Right forelimb (tissue), 1 donor: ENCODE measurements at regions not wholly inside any gene's neighbourhood (a gene's known extent, or its start where the extent isn't known, plus 50 kb on each side); places are given as distances from the start of the nearest gene placed in this dataset.
"Not testable (repeated sequence)": the region's sequence is repeated elsewhere in the genome, so short reads cannot be mapped to it uniquely, and the experiment has no call there.

Source experiments
- DNase-seq: peaks from one replicate; pipeline ENCODE4 v3.0.0-alpha.2; 2018

DNA sequence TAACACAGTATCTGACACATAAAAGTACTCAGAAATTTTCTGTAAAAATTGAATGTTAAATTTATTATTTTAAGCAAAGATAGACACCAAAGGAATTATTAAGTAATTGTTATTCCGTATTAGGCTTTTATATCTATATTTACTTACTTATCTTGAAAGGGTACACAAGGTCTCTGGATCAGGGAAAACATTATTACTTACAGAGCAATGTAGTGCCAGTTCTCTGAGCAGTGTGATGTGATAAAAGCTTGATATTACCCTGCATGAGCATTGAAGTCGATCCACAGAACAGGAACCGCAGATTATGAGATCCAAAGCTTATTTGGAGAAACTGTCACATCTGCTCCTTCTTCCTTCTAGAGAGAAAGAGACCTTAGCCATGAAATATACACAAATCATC is 637.9 kb upstream of the RGS18 start:
- DNase-seq = no peak

DNA sequence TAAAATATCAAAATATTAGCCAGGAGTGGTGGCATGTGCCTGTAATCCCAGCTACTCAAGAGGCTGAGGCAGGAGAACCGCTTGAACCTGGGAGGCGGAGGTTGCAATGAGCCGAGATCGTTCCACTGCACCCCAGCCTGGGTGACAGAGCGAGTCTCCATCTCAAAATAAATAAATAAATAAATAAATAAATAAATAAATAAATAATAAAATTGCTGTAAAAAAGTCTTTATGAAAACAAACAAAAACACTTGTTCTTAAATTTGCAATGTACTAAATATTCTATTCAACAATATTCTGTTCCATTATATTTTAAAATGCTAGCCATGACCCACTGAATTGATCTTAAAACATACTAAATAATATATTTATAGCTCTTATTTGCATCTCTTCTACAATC is 632.3 kb upstream of the RGS18 start:
- DNase-seq = not testable (repeated sequence)

DNA sequence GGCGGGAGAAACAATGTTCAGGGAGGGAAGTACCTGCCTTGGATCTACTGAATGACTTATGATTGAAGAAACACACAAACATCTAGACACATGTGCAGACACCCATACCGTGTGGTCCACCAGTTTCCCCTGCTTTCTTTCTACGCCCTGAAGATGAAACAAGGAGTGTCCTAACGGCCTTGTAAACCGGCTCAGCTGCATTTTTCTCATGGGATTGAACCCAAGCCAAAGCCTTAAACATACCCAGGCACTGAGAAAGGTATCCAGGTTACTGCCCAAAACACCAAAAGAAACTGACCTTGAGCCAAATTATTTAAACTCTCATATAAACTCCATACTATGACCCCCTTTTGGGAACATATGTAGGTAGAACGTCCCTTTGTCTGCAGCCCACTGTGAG is 630.0 kb upstream of the RGS18 start:
- DNase-seq = no peak

DNA sequence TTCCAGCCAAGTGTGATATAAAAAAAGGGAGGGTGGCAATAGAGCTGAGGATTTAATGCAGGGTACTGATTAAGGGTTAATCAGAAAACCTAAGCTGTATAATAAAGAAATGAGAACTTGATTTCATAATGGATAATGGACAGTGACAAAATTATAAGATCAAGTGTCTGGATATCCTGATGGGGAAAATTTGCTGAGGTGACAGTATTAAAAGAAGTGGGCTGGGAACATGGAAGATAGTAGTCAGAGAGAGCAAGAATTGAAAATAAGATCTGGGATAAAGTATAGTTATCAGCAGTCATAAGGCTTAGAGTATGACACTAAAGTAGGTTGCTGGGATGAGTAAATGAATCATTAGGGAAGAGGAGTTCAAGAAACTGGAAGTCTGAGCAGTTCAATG is 627.3 kb upstream of the RGS18 start:
- DNase-seq = no peak

DNA sequence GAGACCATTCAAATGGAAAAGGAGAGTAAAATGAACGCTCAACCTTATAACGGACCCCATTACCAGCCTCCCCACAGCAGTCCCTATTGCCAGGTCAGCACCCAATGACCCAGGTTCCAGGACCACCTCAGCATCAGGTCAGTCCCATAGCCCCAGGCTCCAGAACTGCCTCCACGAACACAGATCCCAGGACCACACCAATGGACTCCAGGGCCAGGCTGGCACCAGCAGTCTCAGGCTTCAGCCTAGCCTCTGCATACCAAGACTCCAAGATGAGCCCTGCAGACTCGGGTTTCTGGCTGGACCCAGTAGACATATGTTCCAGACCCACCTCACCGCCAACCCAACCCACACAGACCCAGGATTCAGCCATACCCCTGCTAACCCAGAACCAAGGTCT is 625.0 kb upstream of the RGS18 start:
- no peak for DNase-seq

DNA sequence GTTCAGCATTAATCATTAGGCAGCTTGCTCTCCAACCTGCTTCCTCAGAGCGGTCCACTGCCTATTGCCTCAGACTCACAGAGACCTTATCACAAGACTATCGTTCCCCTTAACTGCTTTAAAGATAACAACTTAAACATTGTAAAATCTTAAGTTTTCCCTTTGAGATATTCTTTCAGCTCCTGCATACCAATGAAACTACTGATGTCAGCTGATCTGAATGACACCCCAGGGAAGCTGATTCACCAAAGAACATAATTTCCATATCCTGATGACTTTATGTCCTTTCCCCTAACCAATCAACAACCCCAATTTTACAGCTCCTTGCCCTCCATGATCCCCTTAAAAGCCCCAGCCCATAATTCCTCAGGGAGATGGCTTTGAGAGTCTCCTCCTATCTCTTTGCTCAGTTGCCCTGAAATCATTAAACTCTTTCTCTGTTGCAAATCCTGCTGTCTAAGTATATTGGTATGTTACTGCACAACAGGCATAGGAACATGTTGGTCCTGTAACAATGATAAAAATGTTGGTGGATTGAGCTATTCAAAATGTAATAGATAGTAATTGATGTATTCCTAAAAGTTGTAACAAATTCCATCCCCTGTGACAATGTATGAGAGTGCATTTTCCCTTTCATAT is 621.4 kb upstream of the RGS18 start:
- DNase-seq = no peak

DNA sequence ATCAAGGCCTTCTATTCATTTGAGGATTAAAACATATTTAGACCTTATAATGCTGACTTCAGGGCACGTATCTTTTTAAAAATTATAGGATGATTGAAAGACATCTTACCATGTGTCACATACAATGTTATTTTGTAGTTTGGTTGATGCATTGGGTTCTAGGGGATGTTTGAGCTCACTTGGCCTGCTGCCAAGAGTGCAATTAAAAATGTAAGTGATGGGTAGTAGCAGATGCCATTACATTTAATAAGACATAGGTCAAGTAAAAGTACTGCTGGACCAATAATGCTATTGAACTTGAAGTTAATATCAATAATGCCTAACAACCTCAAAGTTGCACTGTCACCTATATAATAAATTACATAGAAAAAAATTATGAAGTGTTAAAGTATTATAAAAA is 616.5 kb upstream of the RGS18 start:
- no peak for DNase-seq

DNA sequence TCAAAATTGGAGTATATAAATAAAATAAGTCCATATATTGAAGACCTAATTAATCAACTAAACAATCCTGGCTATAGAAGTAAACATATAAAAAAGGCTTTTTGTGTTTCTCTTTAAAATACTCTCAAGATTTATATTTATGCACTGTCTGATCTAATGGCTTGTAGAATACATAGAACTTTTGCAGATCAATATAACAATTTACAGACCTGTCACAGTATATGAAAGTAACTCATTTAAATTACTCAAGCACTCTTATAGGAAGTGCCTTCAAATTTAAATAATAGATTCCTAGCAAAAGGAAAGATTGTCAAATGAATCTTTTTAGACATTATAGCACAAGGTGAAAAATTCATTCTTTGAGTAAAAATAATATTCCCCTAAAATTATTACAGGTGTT is 615.8 kb upstream of the RGS18 start:
- DNase-seq = no peak

DNA sequence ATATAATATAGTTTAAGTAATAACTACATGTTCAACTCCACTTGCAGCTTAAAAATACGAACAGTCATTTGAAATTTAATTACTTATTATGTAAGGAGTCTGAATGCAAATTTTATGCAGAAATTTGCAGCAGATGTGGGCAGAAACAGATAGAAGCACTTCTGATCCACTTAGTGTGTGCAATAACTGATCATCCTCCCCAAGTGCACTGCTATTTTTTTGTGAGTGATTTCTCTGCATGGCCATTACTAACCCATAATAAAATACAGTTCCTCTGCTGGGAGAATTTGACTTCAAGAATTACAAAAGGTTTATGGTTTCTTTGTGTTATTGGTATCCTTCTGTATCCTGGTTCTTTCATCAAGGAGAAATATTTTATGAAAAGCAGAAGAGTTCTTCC is 611.5 kb upstream of the RGS18 start:
- no peak for DNase-seq

DNA sequence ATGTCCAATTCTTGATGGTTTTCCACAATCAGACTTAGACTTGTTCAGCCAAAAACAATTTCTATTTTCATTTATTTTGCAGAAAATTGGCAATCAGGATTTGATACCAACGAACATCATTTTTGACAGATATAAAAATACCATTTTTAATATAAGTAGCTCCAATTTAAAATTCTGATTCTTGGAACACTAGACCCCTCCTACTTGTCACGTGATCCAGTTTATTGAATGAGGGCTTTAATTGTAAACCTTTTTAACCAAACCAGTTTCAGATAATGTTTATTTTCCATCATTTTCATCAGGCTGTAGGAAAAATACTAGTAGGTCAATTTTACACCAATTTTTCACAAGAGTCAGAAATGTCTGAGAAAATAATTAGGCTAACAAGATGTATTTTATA is 607.2 kb upstream of the RGS18 start:
- DNase-seq = no peak

DNA sequence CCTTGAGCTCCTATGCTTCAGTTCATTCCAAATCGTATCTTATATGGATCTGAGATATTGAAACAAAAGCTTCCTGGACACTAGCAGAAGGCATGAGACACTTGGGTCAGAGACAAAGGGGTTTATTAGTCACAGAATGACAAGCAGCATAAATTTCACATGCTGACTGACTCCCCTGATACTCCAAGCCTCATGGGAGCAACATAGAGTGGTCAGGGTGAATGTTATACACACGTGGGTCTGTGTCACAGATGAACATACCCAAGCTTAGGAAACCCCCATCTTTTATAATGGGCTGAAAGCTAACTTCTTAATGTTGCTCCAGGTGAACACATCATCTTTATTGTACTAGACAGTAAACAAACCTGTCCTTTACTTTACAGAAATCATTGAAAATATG is 599.9 kb upstream of the RGS18 start:
- no peak for DNase-seq

DNA sequence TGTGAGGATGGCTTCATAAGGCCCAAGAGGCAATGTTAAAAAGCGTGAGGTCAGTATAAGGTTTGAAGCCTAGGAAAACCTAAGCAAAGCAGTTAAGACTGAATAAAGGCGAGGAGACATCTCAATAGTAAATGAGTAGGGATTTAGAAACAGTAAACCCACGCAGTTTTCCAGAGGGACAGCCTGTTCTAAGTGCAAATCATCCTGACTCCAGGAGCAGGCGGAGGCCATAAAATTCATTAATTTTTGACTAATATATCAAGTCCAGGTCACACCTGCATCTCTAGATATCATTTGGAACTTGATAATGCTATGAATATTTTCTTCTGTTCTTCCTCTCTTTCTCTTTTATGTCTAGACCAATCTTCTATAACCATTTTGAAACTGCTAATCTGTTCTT is 597.0 kb upstream of the RGS18 start:
- no peak for DNase-seq

DNA sequence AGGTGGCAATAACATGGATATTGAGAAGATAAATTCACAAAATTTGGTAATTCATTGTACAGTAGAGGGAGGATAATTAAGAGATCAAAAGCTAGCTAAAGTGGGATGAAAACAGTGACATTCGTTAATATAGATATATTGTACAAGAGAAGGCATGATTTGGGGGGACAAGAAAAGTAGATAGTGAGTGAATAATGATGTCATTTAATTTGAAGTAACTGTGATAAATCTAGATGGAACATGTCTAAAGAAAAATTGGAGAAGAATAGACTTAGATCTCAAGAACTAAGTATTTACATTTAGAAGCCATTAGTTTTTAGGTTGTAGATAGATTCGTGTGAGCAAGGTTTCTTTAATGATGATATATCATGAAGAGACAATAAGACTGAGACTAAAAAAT is 594.0 kb upstream of the RGS18 start:
- no peak for DNase-seq

DNA sequence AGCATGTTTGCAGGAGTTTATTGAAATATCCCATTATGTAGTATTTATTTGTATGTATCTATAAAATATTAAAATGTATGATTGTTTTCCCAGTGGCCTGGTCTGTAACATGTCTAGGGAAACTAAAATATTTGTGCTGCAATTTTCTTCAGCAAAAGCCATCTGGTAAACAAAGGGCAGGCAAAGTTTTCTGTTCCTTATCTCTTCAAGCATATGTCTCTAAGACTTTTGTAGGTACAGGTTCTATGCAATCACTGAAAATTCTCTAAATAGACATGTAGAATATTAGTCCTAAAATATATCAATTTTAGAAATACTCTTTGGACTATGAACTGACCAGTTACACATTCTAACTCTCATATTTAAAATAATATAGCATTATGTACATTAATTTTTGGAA is 585.8 kb upstream of the RGS18 start:
- no peak for DNase-seq

DNA sequence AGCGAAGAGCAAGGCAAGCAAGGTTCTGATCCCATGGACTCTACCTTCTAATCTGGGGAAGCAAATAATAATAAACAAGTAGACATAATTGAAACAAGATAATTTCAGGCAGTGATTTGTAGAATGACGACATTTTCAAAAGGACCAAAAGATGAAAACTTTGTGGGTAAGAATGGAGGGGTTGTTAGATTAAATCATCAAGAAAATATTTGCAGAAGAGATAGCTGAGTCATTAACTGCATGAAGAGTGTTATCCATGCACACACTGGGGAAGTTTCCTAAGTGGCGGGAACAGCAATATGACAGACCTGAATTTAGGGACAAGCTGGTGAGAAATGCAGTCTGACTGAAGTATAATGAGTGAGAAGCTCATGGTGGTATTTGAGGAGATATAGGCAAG is 583.1 kb upstream of the RGS18 start:
- no peak for DNase-seq

DNA sequence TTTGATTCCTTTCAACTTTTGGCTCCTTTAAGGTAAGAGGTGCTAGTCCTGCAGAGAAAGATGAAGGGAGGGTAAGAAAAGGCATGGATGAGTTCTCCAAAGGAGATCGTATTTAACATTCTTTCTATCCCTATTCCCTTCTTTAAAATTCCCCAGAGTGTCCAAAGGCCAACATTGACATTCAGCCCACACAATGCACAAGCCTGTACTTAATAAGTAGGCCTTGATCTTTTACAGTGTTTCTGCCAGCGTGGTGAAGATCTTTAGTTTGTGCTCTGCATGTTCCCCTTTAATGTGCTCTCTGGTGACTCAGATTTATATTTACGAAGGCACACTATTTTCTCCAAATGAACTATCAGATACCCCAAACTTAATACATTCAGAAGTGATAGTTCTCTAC is 582.5 kb upstream of the RGS18 start:
- DNase-seq = no peak

DNA sequence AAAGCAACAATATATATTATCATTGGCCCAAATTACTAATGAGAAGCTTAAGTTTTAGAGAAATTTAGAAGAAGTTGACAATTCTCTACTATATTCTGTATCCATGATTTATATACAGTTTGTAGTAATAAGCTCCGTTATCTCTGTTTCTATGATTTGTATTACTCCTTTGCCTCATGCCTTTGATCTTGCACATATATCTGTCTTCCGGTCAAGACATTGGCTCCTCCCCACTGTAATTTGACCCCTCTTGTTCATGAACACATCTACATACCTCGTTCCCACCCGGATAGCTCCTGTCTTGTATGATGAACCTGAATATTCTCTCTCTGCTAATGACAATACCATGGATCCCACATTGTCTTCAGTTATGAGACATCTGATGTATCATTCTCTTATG is 581.0 kb upstream of the RGS18 start:
- DNase-seq = no peak

DNA sequence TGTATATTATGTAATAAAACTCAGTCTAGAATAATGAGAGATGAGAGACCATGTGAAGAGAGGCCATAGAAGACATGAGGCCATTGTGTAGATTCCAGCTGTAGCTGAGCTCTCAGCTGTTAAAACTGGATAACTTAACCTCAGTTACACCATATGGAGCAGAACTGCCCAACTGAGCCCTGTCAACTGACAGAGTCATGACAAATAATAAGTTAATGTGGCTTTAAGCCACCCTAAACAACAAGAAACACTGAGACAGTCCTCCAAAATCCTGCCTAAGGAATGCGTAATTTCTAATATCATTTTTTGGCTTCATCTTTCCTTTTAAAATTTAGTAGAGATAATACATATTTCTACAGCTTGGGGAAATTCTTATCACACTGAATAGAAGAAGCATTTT is 580.0 kb upstream of the RGS18 start:
- no peak for DNase-seq

DNA sequence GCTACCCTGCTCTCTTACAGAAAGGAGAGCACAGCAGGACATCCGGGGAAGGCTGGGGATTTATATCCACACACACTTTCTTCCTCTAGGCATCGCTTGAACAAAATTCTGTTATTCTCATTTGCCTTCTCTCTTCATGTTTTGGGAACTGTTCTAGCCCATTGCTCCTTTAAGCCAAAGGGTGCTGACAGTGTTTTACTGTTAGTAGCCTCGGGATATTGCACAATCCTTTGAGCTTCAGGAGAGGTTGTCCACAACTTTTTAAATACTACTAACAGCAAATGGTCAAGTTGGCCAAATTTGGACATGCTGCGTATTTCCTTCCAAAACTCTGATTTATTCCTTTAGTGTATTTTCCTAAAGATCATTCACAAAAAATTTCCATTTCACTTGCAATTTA is 579.2 kb upstream of the RGS18 start:
- no peak for DNase-seq

DNA sequence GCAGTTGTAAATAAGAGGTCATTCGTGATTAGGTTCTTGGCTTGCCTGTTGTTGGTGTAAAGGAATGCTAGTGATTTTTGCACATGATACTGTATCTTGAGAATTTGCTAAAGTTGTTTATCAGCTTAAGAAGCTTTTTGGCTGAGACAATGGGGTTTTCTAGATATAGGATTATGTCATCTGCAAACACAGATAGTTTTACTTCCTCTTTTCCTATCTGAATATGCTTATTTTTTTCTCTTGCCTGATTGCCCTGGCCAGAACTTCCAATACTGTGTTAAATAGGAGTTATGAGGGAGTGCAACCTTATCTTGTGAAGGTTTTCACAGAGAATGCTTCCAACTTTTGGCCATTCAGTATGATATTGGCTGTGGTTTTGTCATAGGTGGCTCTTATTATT is 576.1 kb upstream of the RGS18 start:
- no peak for DNase-seq

DNA sequence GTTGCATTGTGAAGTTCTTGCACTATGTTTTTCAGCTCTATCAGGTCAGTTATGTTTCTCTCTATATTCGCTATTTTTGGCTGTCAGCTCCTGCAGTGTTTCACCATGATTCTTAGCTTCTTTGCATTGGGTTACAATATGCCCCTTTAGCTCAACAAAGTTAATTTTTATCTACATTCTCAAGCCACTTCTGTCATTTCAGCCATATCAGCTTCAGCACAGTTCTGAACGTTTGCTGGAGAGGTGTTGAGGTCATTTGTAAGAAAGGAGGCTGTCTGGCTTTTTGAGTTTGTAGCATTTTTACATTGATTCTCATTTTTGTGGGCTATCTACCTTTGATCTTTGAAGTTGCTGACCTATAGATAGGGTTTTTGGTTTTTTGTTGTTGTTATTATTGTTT is 573.2 kb upstream of the RGS18 start:
- no peak for DNase-seq

DNA sequence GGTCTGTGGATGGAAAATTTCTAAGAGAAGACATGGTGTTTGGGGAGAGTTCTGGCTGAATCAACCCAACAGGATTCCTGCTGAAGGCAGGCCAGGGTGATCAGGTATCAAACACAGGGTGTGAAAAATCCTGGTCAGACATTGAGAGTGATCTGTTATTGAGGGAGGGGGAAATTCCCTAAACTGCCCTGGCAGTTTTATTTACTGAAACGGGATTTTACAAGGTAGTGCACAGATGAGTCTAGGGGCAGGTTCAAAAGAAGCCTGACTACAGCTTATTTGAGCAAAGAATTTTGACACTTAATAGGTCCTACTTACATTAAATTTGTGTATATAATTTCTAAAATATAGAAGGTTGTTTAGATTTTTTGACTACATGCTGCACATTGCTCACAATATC is 569.4 kb upstream of the RGS18 start:
- no peak for DNase-seq

DNA sequence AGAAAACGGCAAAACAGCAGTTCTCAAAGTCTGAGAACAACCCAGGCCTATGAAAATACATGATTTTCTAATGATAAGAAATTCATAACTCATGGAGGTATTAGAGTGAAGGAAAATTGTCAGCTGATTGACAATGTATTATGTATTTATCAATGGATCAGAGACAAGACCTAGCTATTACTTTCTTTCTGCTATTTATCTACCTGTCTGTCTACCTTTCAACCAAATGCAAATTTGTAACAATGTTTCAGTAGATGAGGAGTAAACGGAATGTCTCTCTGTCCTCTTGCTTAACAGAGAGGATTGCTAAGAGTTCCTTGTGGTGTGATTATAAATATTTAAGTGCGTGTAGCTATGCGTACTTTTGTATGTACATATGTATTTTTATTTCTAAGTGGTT is 568.7 kb upstream of the RGS18 start:
- DNase-seq = no peak

DNA sequence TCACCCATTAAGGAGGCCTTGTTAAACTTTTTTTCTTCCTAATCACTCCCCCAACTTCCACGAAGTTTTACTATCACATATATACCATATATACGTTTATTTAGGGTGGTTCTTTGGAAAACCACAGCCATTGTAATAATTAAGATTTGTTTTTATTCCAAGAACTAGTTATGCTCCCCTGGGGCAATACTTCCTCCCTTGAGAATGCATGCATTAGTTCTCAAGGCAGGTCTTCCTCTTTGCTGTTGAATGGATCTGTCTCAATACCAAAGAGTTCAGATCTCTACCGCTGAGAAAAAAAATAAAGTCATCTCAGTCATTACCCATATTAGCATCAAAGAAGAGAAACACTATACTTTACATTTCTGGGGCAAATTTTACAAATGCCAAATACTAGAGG is 567.7 kb upstream of the RGS18 start:
- no peak for DNase-seq

DNA sequence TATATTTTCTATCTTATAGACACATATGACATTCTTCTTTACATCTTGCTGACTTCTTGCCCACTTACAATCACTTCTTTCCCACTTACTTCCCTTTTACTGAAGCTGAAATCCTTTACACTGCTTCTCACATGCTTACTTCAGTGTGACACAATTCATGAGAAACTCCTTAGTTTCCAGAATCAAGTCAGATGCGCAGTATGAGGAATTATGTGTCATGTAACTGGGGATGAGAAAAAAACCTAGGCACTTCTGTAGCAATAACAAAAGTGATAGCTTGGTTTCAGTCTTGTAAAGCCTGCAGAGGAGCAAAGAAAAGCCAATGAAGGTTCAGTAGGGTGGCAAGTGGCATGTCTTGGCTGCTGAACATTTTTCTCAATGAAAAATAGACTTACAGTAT is 566.2 kb upstream of the RGS18 start:
- DNase-seq = no peak

DNA sequence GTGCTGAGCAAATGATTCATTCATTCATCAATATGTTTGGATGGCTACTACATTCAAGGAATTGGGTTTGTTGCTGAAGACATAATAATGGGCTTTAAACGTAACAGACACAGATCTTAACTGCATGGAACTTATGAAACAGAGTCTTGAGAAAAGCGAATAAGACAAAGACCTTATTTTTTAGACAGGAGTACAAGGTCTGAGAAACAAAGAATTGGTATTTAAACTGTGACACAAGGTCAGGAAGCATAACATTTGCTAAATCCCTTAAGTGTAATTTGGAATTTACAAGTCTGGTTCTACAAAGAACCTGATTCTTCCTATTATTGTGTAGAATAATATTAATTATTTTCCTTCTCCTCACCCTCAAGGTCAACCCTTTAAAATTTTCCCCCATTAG is 565.4 kb upstream of the RGS18 start:
- no peak for DNase-seq
